ENCODE measurements at regions not wholly inside any gene's neighbourhood (a gene's known extent, or its start where the extent isn't known, plus 50 kb on each side); places are given as distances from the start of the nearest gene placed in this dataset.
"Not testable (repeated sequence)": the region's sequence is repeated elsewhere in the genome, so short reads cannot be mapped to it uniquely, and the experiment has no call there.

- Mint-ChIP-seq H3K4me1 (peaks cover 3% of the 10 kb centered on the region), H3K27me3 (no peaks in the 10 kb centered on the region), H3K36me3 (no peaks in the 10 kb centered on the region), H3K27ac (no peak overlapping the region), H3K9me3 (no peaks in the 10 kb centered on the region), H3K4me3 (no peak overlapping the region)
Measured at GRCh38 chr18:76307293-76307690, 187.8 kb downstream of the ZNF516 start.

GRCh38 chr18:76306685-76307292 lies 188.3 kb downstream of the ZNF516 start:
- H3K27ac Mint-ChIP-seq = no peak overlapping the region
- no peaks in the 10 kb centered on the region for H3K9me3 Mint-ChIP-seq
- H3K27me3 Mint-ChIP-seq = no peaks in the 10 kb centered on the region
- H3K4me1 Mint-ChIP-seq = peaks cover 3% of the 10 kb centered on the region
- H3K36me3 Mint-ChIP-seq = no peaks in the 10 kb centered on the region
- H3K4me3 Mint-ChIP-seq = no peak overlapping the region

DNA sequence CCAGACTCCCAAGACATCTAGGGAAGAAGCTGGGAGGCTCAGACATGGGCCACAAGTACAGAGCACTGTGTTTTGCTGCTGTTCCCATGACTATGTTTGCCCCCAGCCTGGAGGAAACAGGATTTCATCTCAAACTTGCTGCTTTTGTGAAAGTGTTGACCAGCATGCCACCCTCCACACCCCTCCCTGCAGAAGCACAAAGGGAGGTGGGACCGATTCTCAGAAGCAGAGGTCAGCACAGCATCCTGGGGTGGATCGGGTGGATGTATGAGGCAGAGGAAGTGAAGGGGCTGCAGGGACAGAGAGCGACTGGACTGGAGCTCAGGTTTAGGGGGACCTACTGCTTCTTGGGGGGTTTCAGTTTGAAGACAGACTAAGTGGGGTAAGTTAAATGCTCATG lies 209.2 kb downstream of the ZNF516 start:
- Mint-ChIP-seq H3K27ac (no peak overlapping the region), H3K36me3 (peaks cover 3% of the 10 kb centered on the region)

DNA sequence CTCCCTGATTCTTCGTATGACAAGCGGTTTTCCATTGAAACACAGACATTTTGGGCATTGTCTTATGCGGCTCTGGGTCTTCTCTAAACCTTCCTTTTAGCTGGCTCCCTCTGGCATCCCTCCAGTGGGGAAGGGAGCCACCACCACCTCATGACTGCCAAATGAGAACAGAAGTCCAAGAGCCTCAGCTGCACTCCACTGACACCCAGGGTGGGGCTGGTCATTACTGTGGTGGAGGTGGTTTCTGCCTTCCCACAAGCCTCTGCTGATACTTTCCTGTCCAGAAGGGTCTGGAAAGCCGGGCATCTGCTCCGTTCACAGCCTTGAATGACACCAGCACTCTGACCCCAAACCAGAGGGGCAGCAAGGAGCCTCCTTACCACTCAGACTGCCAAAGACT lies 213.5 kb downstream of the ZNF516 start:
- H3K4me3 Mint-ChIP-seq = no peak overlapping the region
- peaks cover 6% of the 10 kb centered on the region for H3K27me3 Mint-ChIP-seq
- H3K27ac Mint-ChIP-seq = no peak overlapping the region
- no peaks in the 10 kb centered on the region for H3K4me1 Mint-ChIP-seq
- peaks cover 3% of the 10 kb centered on the region for H3K36me3 Mint-ChIP-seq
- no peaks in the 10 kb centered on the region for H3K9me3 Mint-ChIP-seq

More for the DNA sequence above, 209.2 kb downstream of the ZNF516 start:
- peaks cover 6% of the 10 kb centered on the region for H3K27me3 Mint-ChIP-seq
- no peaks in the 10 kb centered on the region for H3K4me1 Mint-ChIP-seq
- peaks cover 7% of the 10 kb centered on the region for H3K9me3 Mint-ChIP-seq
- H3K4me3 Mint-ChIP-seq = no peak overlapping the region

DNA sequence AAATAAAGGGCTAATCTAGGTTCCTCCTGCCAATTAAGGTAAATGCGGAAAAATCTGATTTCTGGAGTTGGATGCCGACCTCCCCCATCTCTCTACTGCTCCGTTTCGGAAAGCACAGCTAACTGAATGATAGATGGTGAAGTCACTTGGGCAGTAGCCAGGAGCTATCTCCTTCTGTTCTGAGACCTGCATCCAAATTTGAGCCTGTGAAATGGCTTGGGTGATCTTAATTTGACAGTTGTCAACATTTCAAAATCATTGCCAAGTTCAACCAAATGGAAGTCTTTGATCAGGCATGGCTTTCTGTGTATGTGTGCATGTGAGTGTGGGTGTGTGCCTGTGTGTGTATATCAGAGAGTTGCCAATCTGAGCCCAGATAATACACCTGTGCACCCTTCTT lies 217.2 kb downstream of the ZNF516 start:
- H3K36me3 Mint-ChIP-seq = no peaks in the 10 kb centered on the region
- no peak overlapping the region for H3K4me3 Mint-ChIP-seq
- no peaks in the 10 kb centered on the region for H3K27me3 Mint-ChIP-seq
- H3K27ac Mint-ChIP-seq = no peak overlapping the region
- H3K9me3 Mint-ChIP-seq = no peaks in the 10 kb centered on the region
- H3K4me1 Mint-ChIP-seq = no peaks in the 10 kb centered on the region

DNA sequence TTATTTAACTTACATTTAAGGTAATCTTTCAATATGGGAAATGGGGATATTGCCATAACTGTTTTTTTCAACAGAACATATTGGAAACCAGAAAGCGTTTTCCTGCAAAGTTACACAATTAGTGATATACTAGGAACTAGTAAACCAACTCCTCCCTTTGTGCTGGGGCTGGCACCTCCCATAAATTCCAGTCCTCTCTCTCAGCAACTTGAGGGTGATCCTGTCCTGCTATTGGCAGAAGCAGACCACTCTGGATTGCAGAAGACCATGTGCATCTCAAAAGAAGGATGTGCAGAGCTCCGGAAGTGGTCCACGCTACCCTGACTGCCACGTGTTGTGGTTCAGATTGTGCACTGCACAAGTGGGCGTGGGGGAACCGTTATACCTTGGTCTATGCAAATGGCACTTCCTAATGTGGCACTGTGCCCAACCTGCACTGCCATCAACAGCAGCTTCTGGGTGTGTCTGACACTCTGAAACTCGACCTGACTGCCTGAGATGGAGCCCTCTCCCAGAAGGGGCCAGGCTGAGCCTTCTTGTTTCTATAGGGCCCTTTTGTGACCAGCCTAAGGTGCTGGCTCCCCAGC lies 219.2 kb downstream of the ZNF516 start:
- no peak overlapping the region for H3K27ac Mint-ChIP-seq
- no peak overlapping the region for H3K4me3 Mint-ChIP-seq
- no peaks in the 10 kb centered on the region for H3K27me3 Mint-ChIP-seq
- H3K9me3 Mint-ChIP-seq = no peaks in the 10 kb centered on the region
- no peaks in the 10 kb centered on the region for H3K4me1 Mint-ChIP-seq
- no peaks in the 10 kb centered on the region for H3K36me3 Mint-ChIP-seq

DNA sequence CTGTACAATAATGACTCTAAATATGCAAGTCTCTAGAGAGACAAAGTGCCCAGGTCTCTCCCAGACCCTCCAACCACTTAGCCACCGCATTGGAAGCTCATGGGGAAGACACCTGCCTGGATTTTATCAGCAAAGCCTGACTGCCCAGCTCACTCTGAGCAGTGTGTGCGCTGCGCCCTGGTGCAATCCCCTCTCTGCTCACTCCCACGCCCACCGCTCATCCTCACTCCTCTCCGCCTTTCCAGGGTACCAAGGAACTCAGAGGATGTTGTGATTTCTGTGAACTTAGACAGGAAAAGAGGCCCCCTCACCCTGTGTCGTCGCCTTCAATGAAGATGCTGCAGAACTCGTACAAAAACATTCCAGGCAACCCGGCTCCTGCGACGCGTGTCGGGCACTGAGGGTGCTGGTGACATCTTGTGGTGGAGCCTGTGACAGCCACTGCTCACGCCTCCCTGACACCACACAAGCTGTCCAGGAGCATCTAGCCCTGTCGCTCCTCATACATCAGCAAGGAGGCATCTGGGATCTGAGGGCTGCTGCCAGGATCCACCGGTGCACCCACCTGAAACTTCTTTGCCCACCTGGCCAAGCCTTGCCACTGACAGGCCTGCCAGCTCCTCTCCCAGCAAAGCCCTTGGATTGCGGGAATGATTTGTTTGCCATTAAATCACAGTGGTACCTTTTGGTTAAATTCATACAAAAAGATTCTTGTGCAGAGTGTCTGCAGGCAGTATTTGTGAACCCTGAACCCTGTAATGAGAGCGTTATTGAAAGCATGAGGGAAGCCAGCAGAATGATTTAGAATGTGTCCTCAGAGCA lies 220.4 kb downstream of the ZNF516 start:
- no peaks in the 10 kb centered on the region for H3K36me3 Mint-ChIP-seq
- H3K4me1 Mint-ChIP-seq = no peaks in the 10 kb centered on the region
- no peak overlapping the region for H3K27ac Mint-ChIP-seq
- H3K27me3 Mint-ChIP-seq = no peaks in the 10 kb centered on the region
- H3K9me3 Mint-ChIP-seq = no peaks in the 10 kb centered on the region
- no peak overlapping the region for H3K4me3 Mint-ChIP-seq

DNA sequence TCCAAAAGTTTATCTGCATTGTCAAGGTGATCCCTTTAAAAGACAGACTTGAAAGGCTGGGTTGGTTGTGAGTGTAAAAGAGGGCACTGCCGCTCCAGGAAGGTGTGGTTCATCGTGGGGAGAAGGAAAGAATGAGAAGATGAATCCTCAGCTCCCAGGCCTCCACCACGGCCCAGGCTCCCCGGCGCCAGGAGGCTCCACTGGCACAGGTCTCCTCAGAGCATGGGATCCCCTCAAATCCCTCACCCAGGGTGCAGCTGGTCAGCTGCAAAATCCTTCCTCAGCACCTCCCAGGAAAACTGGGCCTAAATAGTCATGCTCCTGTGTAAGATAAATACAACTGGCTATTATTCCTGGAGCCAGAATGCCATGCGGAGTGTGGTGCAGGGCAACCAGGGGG lies 221.1 kb downstream of the ZNF516 start:
- H3K9me3 Mint-ChIP-seq = no peaks in the 10 kb centered on the region
- H3K27ac Mint-ChIP-seq = no peak overlapping the region
- H3K27me3 Mint-ChIP-seq = no peaks in the 10 kb centered on the region
- H3K4me1 Mint-ChIP-seq = no peaks in the 10 kb centered on the region
- H3K36me3 Mint-ChIP-seq = no peaks in the 10 kb centered on the region
- H3K4me3 Mint-ChIP-seq = no peak overlapping the region

DNA sequence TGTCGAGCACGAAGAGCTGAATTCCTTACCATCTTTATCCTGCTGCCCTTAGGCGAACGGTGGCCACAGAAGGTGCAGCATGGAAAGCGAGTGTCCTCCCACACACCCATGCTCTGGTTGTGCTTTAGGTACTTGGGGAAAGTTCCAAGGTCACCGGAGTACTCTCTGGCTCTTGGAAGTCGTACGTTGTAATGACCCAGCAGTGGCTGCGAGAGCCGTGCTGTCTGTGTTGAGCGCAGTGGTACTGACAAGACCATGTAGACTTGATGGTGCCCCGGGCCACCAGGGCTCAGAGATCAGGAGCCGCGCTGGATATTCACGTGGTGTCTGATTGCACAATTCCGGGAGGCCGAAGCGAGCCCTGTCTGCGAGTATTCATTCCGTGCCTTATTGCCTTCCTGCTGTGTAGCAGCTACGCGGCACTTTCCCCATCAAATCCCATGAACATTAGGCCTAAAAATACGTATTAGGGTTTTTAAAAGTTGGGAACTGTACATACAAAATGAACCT lies 222.0 kb downstream of the ZNF516 start:
- Mint-ChIP-seq H3K4me1 (no peaks in the 10 kb centered on the region), H3K4me3 (no peak overlapping the region), H3K27me3 (no peaks in the 10 kb centered on the region), H3K27ac (no peak overlapping the region), H3K36me3 (no peaks in the 10 kb centered on the region), H3K9me3 (no peaks in the 10 kb centered on the region)

DNA sequence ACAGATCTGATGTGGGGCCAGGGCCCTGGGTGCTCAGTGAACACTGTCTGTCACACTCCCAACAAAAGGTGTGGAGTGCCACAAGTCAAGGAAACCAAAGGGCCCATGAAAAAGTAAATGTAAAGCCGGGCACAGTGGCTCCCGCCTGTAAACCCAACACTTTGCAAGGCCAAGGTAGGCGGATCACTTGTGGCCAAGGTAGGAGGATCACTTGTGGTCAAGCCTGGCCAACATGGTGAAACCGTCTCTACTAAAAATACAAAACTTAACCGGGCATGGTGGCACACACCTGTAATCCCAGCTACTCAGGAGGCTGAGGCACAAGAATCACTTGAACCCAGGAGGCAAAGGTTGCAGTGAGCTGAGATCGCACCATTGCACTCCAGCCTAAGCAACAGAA lies 227.6 kb downstream of the ZNF516 start:
- not testable (repeated sequence) for H3K9me3 Mint-ChIP-seq, H3K27me3 Mint-ChIP-seq, H3K36me3 Mint-ChIP-seq, H3K4me1 Mint-ChIP-seq, H3K4me3 Mint-ChIP-seq, H3K27ac Mint-ChIP-seq

GRCh38 chr18:76266236-76266991 lies 228.6 kb downstream of the ZNF516 start:
- Mint-ChIP-seq H3K4me3 (no peak overlapping the region), H3K9me3 (no peaks in the 10 kb centered on the region), H3K36me3 (no peaks in the 10 kb centered on the region), H3K27ac (no peak overlapping the region), H3K27me3 (peaks cover 8% of the 10 kb centered on the region), H3K4me1 (no peaks in the 10 kb centered on the region)

- H3K4me1 Mint-ChIP-seq = no peaks in the 10 kb centered on the region
- H3K27ac Mint-ChIP-seq = no peak overlapping the region
- H3K4me3 Mint-ChIP-seq = no peak overlapping the region
- H3K9me3 Mint-ChIP-seq = no peaks in the 10 kb centered on the region
- no peaks in the 10 kb centered on the region for H3K36me3 Mint-ChIP-seq
- H3K27me3 Mint-ChIP-seq = peaks cover 8% of the 10 kb centered on the region
Measured at GRCh38 chr18:76265497-76266235, 229.4 kb downstream of the ZNF516 start.

- no peak overlapping the region for H3K27ac Mint-ChIP-seq
- H3K9me3 Mint-ChIP-seq = no peaks in the 10 kb centered on the region
- H3K4me3 Mint-ChIP-seq = no peak overlapping the region
- no peaks in the 10 kb centered on the region for H3K4me1 Mint-ChIP-seq
- peaks cover 8% of the 10 kb centered on the region for H3K27me3 Mint-ChIP-seq
- H3K36me3 Mint-ChIP-seq = no peaks in the 10 kb centered on the region
Measured at GRCh38 chr18:76264876-76265250, 230.2 kb downstream of the ZNF516 start.

- H3K9me3 Mint-ChIP-seq = no peaks in the 10 kb centered on the region
- H3K27ac Mint-ChIP-seq = no peak overlapping the region
- no peaks in the 10 kb centered on the region for H3K36me3 Mint-ChIP-seq
- no peaks in the 10 kb centered on the region for H3K4me1 Mint-ChIP-seq
- H3K4me3 Mint-ChIP-seq = no peak overlapping the region
- peaks cover 8% of the 10 kb centered on the region for H3K27me3 Mint-ChIP-seq
Measured at GRCh38 chr18:76264198-76264875, 230.7 kb downstream of the ZNF516 start.
